NCI-H510A (cell line): ENCODE measurements at regions not wholly inside any gene's neighbourhood (a gene's known extent, or its start where the extent isn't known, plus 50 kb on each side); places are given as distances from the start of the nearest gene placed in this dataset.

Experiments
- DNase-seq: peaks from one replicate; lab custom pipeline; 2025; lab: John Stamatoyannopoulos, UW

GRCh38 chr2:156087875-156088274 is 244.6 kb downstream of the NR4A2 start:
- no peak for DNase-seq

GRCh38 chr2:156083763-156084493 is 248.6 kb downstream of the NR4A2 start:
- no peak for DNase-seq

- DNase-seq = no peak
These were observed 252.7 kb downstream of the NR4A2 start for GRCh38 chr2:156079845-156080244.

- no peak for DNase-seq
These were observed 255.3 kb downstream of the NR4A2 start for GRCh38 chr2:156077041-156077742.

- DNase-seq = no peak
These were observed 266.6 kb downstream of the NR4A2 start for GRCh38 chr2:156065912-156066311.

- DNase-seq = no peak
These were observed 268.0 kb downstream of the NR4A2 start for GRCh38 chr2:156064540-156064939.

- DNase-seq = no peak
These were observed 274.9 kb downstream of the NR4A2 start for GRCh38 chr2:156057647-156058046.

GRCh38 chr2:156054983-156055382 is 277.5 kb downstream of the NR4A2 start:
- DNase-seq = no peak

- no peak for DNase-seq
These were observed 285.6 kb downstream of the NR4A2 start for GRCh38 chr2:156046900-156047299.

GRCh38 chr2:156042895-156043294 is 289.6 kb downstream of the NR4A2 start:
- DNase-seq = no peak

GRCh38 chr2:156038021-156038420 is 294.5 kb downstream of the NR4A2 start:
- no peak for DNase-seq

GRCh38 chr2:156037482-156037881 is 295.0 kb downstream of the NR4A2 start:
- no peak for DNase-seq

GRCh38 chr2:156031121-156031520 is 301.4 kb downstream of the NR4A2 start:
- no peak for DNase-seq

GRCh38 chr2:156023229-156023869 is 309.2 kb downstream of the NR4A2 start:
- no peak for DNase-seq

GRCh38 chr2:156021146-156022040 is 311.1 kb downstream of the NR4A2 start:
- DNase-seq = no peak

- no peak for DNase-seq
These were observed 313.2 kb downstream of the NR4A2 start for GRCh38 chr2:156019341-156019740.

- no peak for DNase-seq
These were observed 315.1 kb downstream of the NR4A2 start for GRCh38 chr2:156017341-156017885.

- DNase-seq = no peak
These were observed 323.2 kb downstream of the NR4A2 start for GRCh38 chr2:156009293-156009692.

GRCh38 chr2:156006721-156007618 is 325.6 kb downstream of the NR4A2 start:
- DNase-seq = no peak

- no peak for DNase-seq
These were observed 326.4 kb downstream of the NR4A2 start for GRCh38 chr2:156005999-156006712.
